LHCN-M2 (cell line): ENCODE measurements at regions not wholly inside any gene's neighbourhood (a gene's known extent, or its start where the extent isn't known, plus 50 kb on each side); places are given as distances from the start of the nearest gene placed in this dataset.

ENCODE experiments used
- DNase-seq: peaks from one replicate; pipeline ENCODE4 v3.0.0-alpha.2; 2012; ENCODE audit warnings: low read depth

DNA sequence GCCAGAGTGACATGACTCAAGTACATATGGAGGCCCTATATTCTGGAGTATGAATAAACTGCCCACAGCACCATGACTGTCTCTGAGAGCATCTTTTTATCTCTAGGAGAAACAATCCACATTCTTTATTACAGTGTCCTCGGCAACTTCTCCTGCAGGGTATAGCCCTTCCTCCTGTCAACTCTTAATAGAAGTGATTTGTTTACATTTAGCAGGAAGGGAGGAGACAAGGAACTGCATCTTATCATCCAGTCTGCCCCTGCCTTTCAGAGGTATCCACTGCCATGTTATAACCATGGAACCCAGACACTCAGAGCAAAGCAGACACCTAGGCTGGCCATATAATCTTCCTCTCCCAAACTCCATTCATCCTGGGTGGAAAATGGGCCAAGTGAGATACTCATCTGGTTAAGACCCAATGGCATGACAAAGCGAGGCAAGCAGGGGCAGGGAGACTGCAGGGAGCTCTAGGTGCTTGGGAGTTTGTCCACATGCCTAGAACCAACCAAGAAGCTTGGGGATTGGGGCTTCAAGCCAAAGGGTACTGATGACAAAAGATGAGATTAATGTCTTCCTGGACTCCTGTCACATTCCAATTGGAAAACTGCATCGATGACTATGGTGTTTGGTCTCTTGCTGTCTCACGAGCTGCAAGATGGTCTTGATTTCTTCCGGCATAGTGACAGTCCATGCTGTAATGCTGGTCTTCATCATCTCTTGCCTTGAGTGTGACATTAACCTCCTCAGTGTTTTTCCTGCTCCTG is 620.5 kb upstream of the KLF4 start:
- no peak for DNase-seq

DNA sequence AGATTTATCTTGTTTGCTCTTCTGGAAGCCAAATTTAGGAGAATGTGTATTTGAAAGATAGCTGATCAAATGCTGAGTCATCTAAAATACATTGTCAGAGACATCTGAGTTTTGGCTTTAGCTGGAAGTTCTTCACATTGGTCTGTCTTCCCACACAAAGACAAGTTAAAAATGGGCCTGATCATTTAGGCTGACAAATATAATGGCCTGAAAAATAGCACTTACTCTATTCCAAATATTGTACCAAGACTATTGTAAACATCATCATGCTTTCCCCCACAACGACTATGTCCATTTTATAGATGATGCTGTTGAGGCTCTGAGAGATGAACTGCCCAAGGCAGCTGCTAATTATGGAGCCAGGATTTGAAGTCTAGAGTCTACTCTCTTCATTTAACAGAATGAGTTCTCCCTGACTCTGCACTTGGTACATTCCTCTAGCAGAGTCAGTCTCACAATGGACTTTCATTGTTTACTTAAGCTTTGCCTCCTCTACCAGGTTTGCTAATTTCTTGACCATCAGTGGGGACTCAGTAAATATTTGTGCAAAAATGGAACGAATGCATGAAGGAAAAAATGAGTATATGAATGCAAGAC is 619.4 kb upstream of the KLF4 start:
- DNase-seq: no peak

DNA sequence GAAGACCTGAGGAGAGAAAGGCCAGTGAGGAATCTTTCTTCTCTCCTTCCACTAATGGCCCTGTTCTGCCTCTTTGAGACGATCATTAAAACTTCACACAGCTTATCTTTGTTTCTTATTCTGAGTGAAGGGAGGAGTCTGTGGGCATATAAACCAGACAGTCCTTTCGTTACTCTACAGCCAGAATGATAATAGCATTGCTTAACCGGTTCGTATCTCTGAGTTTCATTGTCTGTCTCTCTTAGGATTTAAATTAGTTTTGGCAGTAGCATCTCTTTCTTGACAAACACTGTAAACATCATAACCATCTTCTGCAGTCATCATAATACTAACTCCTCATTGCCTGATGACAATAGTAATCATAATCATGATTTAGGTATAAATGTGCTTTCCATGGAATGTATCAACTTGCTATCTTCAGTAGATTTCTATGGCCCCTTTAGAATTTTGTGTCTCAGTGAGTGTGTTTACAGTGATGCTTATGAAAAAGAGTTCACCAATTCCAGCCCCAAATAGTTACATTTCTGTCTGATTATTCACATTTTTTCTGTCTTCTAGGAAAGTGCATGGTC is 618.8 kb upstream of the KLF4 start:
- no peak for DNase-seq

DNA sequence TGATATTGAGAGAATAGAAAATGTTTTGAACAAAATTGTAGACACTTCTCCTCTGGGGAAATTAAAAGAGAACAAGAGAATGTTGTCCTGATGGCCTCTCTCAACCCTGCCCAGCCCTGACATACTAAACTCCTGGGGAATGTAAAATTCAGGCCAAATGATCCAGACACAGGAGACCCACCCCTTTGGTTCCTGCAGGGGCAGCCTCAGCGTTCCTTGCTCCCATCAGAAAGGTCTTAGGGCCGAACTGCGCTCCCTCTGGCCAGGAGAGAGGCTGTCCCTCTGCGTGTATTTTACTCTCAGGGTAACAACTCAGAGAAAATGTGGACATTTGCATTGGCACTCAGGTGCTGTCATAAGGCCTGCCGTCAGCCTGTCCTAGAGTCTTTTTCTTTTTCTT is 616.3 kb upstream of the KLF4 start:
- DNase-seq: no peak

GRCh38 chr9:108104991-108105390 is 615.4 kb upstream of the KLF4 start:
- no peak for DNase-seq

GRCh38 chr9:108103046-108103693 is 613.6 kb upstream of the KLF4 start:
- DNase-seq: no peak

DNA sequence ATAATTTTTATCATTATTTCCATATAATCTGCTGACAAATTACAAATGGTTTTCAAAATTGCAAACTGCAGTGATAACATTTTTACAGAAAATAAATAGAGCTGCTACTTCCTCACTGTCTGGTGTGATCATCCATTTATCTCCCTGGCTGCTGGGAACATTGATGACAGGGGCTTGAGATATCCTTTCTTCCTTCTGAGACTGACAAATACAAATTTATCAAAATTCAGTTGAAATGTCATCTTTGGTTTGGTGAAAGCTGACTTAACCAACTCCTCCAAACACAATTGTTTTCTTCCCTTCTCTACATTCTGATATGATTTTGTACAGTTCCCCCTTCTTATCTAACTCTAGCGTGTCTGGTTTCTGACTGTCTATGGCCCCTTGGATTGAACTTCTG is 611.8 kb upstream of the KLF4 start:
- DNase-seq: no peak

- no peak for DNase-seq
Observed at GRCh38 chr9:108100571-108100970, 611.0 kb upstream of the KLF4 start.

DNA sequence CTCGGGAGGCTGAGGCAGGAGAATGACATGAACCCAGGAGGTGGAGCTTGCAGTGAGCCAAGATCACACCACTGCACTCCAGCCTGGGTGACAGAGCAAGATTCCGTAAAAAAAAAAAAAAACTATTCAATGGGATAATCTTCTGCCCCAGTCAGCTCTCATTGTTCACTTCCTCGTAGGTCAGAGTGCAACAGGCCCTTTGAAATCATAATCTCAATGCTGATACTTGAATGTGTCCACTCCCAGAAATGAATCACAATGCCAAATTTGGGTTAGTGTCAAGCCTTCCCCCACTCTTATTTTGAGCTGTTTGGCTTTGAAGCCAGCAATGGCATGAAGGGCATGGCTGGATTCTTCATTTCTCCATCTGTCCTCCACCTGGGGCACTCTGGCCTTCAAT is 610.3 kb upstream of the KLF4 start:
- DNase-seq: peak; percentile 6

- DNase-seq: no peak
Observed at GRCh38 chr9:108095496-108095895, 605.9 kb upstream of the KLF4 start.

GRCh38 chr9:108094676-108094993 is 605.1 kb upstream of the KLF4 start:
- DNase-seq: peak; percentile 65

- peak; percentile 44 for DNase-seq
Observed at GRCh38 chr9:108093773-108094675, 604.5 kb upstream of the KLF4 start.

- no peak for DNase-seq
Observed at GRCh38 chr9:108088916-108089315, 599.3 kb upstream of the KLF4 start.

DNA sequence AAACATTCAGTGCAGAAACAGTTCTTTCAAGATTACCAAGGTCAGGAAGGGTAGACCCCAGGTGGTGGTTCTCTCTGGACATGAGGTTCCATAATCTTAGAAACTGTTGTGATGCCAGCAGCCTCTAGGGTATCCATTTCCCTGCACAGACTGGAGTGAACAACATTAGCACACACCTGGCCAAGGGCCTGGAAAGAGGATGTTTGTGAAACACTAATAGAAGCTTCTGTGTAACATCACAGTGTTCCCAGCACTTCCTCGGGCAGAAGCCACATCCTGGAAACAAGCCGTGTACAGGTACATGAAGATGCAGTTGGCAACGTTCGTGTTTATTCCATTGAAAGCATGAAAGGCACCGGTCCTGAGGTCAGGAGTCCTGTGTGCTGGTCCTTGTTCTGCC is 598.2 kb upstream of the KLF4 start:
- DNase-seq: no peak

- no peak for DNase-seq
Observed at GRCh38 chr9:108086624-108087023, 597.1 kb upstream of the KLF4 start.

DNA sequence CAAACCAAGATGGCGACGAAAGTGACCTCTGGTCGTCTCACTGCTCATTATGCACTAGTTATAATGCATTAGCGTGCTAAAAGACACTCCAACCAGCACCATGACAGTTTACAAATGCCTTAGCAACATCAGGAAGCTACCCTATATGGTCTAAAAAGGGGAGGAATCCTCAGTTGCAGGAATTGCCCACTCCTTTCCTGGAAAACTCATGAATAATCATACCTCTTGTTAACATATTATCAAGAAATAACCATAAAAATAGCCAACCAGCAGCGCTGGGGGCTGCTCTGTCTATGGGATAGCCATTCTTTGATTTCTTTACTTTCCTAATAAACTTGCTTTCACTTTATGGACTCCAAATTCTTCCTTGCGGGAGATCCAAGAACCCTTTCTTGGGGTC is 595.7 kb upstream of the KLF4 start:
- no peak for DNase-seq

GRCh38 chr9:108083796-108084352 is 594.3 kb upstream of the KLF4 start:
- no peak for DNase-seq

DNA sequence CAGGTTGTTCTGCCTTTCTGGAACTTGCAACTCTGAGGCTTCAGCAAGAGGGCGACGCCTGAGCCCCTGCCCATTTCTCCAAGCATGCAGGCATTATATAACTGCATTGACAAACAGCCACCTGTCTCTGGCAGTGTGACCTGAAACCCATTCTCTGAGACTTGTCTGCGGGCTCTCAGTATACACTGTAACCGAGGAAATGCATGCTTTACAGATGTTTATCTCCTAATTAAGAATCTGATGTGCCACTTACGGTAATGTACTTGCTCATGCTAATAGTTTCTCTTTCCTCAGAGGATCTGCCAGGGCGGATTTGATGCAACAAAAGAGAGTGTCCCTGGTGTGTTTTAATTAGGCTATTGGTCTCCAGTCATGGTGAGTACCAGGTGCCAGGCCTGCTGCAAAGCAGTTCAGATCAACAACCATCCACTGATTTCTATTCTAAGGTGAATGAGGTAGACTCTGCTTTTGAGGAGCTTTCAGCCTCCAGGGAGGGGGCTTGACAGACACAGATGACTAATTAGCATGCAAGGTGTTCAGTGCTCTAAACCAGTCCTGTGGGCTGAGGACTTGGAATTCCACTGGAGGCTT is 593.7 kb upstream of the KLF4 start:
- no peak for DNase-seq

GRCh38 chr9:108081112-108081511 is 591.5 kb upstream of the KLF4 start:
- no peak for DNase-seq

GRCh38 chr9:108080285-108080684 is 590.7 kb upstream of the KLF4 start:
- no peak for DNase-seq

- no peak for DNase-seq
Observed at GRCh38 chr9:108078811-108079210, 589.2 kb upstream of the KLF4 start.
